ENCODE measurements at regions not wholly inside any gene's neighbourhood (a gene's known extent, or its start where the extent isn't known, plus 50 kb on each side); places are given as distances from the start of the nearest gene placed in this dataset.

DNA sequence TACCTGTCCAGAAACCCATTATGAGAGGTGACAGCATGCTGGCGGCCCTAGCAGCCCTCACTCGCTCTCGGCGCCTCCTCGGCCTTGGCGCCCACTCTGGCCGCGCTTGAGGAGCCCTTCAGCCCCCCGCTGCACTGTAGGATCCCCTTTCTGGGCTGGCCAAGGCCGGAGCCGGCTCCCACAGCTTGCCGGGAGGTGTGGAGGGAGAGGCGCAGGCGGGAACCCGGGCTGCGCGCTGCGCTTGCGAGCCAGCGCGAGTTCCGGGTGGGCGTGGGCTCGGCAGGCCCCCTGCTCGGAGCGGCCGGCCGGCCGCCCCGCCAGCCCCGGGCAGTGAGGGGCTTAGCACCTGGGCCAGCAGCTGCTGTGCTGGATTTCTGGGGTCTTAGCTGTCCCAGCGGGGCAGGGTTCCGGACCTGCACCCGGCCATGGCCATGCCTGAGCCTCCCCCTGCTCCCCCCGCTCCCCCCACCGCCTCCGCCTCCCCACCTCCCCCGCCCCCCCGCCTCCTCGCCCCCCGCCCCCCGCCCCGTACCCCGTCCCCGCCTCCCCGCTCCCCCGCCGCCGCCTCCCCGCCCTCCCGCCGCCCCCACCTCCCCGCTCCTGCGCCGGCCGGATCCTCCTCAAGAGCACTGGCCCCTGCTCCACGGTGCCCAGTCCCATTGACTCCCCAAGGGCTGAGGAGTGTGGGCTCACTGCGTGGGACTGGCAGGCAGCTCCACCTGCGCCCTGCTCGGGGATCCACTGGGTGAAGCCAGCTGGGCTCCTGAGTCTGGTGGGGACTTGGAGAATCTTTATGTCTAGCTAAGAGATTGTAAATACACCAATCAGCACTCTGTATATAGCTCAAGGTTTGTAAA is 163.1 kb downstream of the KLHL28 start:
- H3K9ac ChIP-seq: no peak overlapping the region
- no peaks in the 10 kb centered on the region for H3K4me1 ChIP-seq (ENCODE audit: low read depth, poor library complexity, severe bottlenecking)
- TF ChIP-seq, protein P1, sequence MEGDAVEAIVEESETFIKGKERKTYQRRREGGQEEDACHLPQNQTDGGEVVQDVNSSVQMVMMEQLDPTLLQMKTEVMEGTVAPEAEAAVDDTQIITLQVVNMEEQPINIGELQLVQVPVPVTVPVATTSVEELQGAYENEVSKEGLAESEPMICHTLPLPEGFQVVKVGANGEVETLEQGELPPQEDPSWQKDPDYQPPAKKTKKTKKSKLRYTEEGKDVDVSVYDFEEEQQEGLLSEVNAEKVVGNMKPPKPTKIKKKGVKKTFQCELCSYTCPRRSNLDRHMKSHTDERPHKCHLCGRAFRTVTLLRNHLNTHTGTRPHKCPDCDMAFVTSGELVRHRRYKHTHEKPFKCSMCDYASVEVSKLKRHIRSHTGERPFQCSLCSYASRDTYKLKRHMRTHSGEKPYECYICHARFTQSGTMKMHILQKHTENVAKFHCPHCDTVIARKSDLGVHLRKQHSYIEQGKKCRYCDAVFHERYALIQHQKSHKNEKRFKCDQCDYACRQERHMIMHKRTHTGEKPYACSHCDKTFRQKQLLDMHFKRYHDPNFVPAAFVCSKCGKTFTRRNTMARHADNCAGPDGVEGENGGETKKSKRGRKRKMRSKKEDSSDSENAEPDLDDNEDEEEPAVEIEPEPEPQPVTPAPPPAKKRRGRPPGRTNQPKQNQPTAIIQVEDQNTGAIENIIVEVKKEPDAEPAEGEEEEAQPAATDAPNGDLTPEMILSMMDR (conservative IDR thresholded peaks at IDR 0.05; ENCODE audit: low read depth, low read length): no peak

DNA sequence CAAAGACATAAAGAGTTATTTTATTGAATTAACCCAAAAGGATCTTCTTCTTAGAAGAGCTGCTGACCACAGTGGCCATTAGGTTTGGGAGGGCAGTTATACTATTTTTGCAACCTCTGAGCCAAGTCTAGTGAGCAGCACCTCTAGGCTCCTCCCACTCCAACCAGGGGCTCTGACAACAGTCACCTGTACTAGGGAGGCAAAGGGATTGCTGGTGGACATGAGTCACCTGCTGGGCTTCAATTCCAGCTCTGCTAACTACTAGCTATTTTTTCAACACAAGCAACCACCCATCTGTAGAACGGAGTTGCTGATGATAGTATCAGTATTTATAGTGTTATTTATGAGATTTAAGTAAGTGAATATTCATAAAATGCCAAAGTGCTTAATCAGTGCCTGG is 166.0 kb downstream of the KLHL28 start:
- Histone ChIP-seq H2AFZ (ENCODE audit: low read depth) (no peak overlapping the region), H3K79me2 (ENCODE audit: insufficient read depth, low read depth) (no peaks in the 10 kb centered on the region), H3K36me3 (ENCODE audit: insufficient read depth) (no peaks in the 10 kb centered on the region), H3K4me1 (ENCODE audit: low read depth, poor library complexity, severe bottlenecking) (no peaks in the 10 kb centered on the region), H3K4me3 (IDR thresholded peaks at IDR 0.05; ENCODE audit: insufficient read depth, low read depth, low read length) (no peak overlapping the region), H3K9ac (no peak overlapping the region), H3K4me2 (no peak overlapping the region), H4K20me1 (ENCODE audit: insufficient read depth) (no peaks in the 10 kb centered on the region), H3K27ac (no peak overlapping the region), H3K27me3 (ENCODE audit: insufficient read depth, low read depth) (no peaks in the 10 kb centered on the region)
- TF ChIP-seq, protein P1 (conservative IDR thresholded peaks at IDR 0.05; ENCODE audit: low read depth, low read length): no peak

More for the DNA sequence above, 163.1 kb downstream of the KLHL28 start:
- no peak overlapping the region for H3K4me2 ChIP-seq
- H3K4me3 ChIP-seq (IDR thresholded peaks at IDR 0.05; ENCODE audit: insufficient read depth, low read depth, low read length): no peak overlapping the region
- H4K20me1 ChIP-seq (ENCODE audit: insufficient read depth): no peaks in the 10 kb centered on the region
- H3K79me2 ChIP-seq (ENCODE audit: insufficient read depth, low read depth): no peaks in the 10 kb centered on the region
- no peaks in the 10 kb centered on the region for H3K36me3 ChIP-seq (ENCODE audit: insufficient read depth)
- H3K27ac ChIP-seq: no peak overlapping the region
- H2AFZ ChIP-seq (ENCODE audit: low read depth): no peak overlapping the region
- no peaks in the 10 kb centered on the region for H3K27me3 ChIP-seq (ENCODE audit: insufficient read depth, low read depth)

DNA sequence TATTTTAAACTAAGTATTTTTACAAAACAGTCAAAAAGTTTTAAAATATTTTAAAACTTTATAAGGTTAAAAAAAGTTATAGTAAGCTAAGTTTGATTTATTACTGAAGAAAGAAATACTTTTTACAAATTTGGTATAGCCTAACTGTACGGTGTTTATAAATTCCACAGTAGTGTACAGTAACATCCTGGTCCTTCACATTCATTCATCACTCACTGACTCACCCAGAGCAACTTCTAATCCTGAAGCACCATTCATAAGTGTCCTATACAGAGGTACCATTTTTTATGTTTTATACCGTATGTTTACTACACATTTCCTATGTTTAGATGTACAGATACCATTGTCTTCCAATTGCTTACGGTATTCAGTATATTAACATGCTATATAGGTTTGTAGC is 170.0 kb downstream of the KLHL28 start:
- Histone ChIP-seq H3K4me1 (ENCODE audit: low read depth, poor library complexity, severe bottlenecking) (no peaks in the 10 kb centered on the region), H3K9ac (no peak overlapping the region), H3K36me3 (ENCODE audit: insufficient read depth) (no peaks in the 10 kb centered on the region), H4K20me1 (ENCODE audit: insufficient read depth) (no peaks in the 10 kb centered on the region), H3K27ac (no peak overlapping the region), H3K4me3 (IDR thresholded peaks at IDR 0.05; ENCODE audit: insufficient read depth, low read depth, low read length) (no peak overlapping the region), H3K27me3 (ENCODE audit: insufficient read depth, low read depth) (no peaks in the 10 kb centered on the region), H3K79me2 (ENCODE audit: insufficient read depth, low read depth) (no peaks in the 10 kb centered on the region), H2AFZ (ENCODE audit: low read depth) (no peak overlapping the region), H3K4me2 (no peak overlapping the region)
- TF ChIP-seq, protein P1 (conservative IDR thresholded peaks at IDR 0.05; ENCODE audit: low read depth, low read length): no peak

DNA sequence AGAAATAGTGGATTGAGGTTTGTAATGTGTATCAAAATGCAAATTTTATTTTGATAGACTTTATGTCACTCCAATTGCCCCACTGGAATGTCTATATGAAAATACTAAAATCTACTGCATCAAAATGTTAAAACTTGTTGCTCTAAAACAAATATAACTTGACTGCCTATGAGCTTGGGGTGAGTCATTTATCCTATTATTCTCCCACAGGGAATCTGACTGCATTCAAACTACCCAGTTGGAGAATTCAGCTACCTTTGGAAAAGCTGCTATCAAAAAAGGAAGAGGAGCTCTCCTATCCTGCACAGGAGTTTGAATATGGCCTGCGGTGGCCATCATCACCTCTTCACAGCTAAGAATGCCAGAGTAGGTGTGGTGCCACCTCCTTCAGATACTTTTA is 173.1 kb downstream of the KLHL28 start:
- Histone ChIP-seq H3K4me1 (ENCODE audit: low read depth, poor library complexity, severe bottlenecking) (no peaks in the 10 kb centered on the region), H3K27ac (no peak overlapping the region), H3K36me3 (ENCODE audit: insufficient read depth) (no peaks in the 10 kb centered on the region), H3K4me2 (no peak overlapping the region), H3K79me2 (ENCODE audit: insufficient read depth, low read depth) (no peaks in the 10 kb centered on the region), H3K9ac (no peak overlapping the region), H4K20me1 (ENCODE audit: insufficient read depth) (no peaks in the 10 kb centered on the region), H3K27me3 (ENCODE audit: insufficient read depth, low read depth) (no peaks in the 10 kb centered on the region), H2AFZ (ENCODE audit: low read depth) (no peak overlapping the region), H3K4me3 (IDR thresholded peaks at IDR 0.05; ENCODE audit: insufficient read depth, low read depth, low read length) (no peak overlapping the region)
- TF ChIP-seq, protein P1 (conservative IDR thresholded peaks at IDR 0.05; ENCODE audit: low read depth, low read length): no peak
